ENCODE measurements at regions not wholly inside any gene's neighbourhood (a gene's known extent, or its start where the extent isn't known, plus 50 kb on each side); places are given as distances from the start of the nearest gene placed in this dataset.

GRCh38 chr3:28743271-28743670, 394.6 kb upstream of the AZI2 start:
- no peak for DNase-seq

- DNase-seq: no peak
These were observed 395.2 kb upstream of the AZI2 start for GRCh38 chr3:28743831-28744230.

GRCh38 chr3:28745436-28745835, 396.8 kb upstream of the AZI2 start:
- DNase-seq: no peak

GRCh38 chr3:28745916-28746617, 397.4 kb upstream of the AZI2 start:
- no peak for DNase-seq

- no peak for DNase-seq
These were observed 398.4 kb upstream of the AZI2 start for GRCh38 chr3:28746990-28747389.

GRCh38 chr3:28751864-28752263, 403.2 kb upstream of the AZI2 start:
- DNase-seq: no peak

GRCh38 chr3:28752290-28752689, 403.7 kb upstream of the AZI2 start:
- no peak for DNase-seq

- DNase-seq: no peak
These were observed 407.4 kb upstream of the AZI2 start for GRCh38 chr3:28756056-28756455.

GRCh38 chr3:28758115-28758514, 409.5 kb upstream of the AZI2 start:
- DNase-seq: no peak

- DNase-seq: no peak
These were observed 412.8 kb upstream of the AZI2 start for GRCh38 chr3:28761375-28761774.

- DNase-seq: no peak
These were observed 416.6 kb upstream of the AZI2 start for GRCh38 chr3:28765194-28765593.

GRCh38 chr3:28768439-28768838, 419.8 kb upstream of the AZI2 start:
- no peak for DNase-seq

- no peak for DNase-seq
These were observed 429.3 kb upstream of the AZI2 start for GRCh38 chr3:28777806-28778475.

- no peak for DNase-seq
These were observed 431.9 kb upstream of the AZI2 start for GRCh38 chr3:28780480-28780879.

GRCh38 chr3:28781053-28781452, 432.4 kb upstream of the AZI2 start:
- DNase-seq: no peak

GRCh38 chr3:28786446-28786845, 437.8 kb upstream of the AZI2 start:
- no peak for DNase-seq

GRCh38 chr3:28788571-28788970, 439.9 kb upstream of the AZI2 start:
- DNase-seq: no peak

- DNase-seq: no peak
These were observed 443.2 kb upstream of the AZI2 start for GRCh38 chr3:28791713-28792255.

- DNase-seq: no peak
These were observed 444.0 kb upstream of the AZI2 start for GRCh38 chr3:28792604-28793003.

GRCh38 chr3:28799084-28799483, 450.5 kb upstream of the AZI2 start:
- no peak for DNase-seq

- no peak for DNase-seq
These were observed 451.6 kb upstream of the AZI2 start for GRCh38 chr3:28800203-28800602.

GRCh38 chr3:28808068-28808467, 459.4 kb upstream of the AZI2 start:
- no peak for DNase-seq

- DNase-seq: no peak
These were observed 464.9 kb upstream of the RBMS3 start for GRCh38 chr3:28816017-28816416.

GRCh38 chr3:28824316-28824715, 456.6 kb upstream of the RBMS3 start:
- DNase-seq: no peak

GRCh38 chr3:28826840-28827239, 454.0 kb upstream of the RBMS3 start:
- no peak for DNase-seq

All from activated CD8-positive, alpha-beta memory T cell treated with anti-CD3 and anti-CD28 coated beads, Interleukin-2, amount 50 U/mL, for 4 hours (primary cell).